ENCODE measurements at regions not wholly inside any gene's neighbourhood (a gene's known extent, or its start where the extent isn't known, plus 50 kb on each side); places are given as distances from the start of the nearest gene placed in this dataset.
"Not testable (repeated sequence)": the region's sequence is repeated elsewhere in the genome, so short reads cannot be mapped to it uniquely, and the experiment has no call there.

DNA sequence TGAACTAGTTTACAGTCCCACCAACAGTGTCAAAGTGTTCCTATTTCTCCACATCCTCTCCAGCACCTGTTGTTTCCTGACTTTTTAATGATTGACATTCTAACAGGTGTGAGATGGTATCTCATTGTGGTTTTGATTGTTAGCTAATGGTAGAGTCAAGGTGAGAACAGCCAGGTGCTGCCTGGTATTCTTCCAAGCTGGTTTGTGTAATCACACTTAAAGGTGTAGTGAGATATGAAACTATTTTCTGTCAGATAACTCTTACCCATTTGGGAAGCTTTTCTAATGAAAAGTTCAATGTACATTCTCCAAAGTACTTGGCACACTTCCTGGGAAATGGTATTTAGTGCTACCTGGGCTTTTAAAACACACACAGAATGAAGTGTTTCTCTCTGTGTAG lies 343.3 kb upstream of the OR4C13 start:
- not testable (repeated sequence) for H3K27me3 ChIP-seq (ENCODE audit: control insufficient read depth, insufficient read depth, low read length); H3K4me3 ChIP-seq (ENCODE audit: low read depth, low read length); H3K36me3 ChIP-seq (ENCODE audit: control insufficient read depth, insufficient read depth, low read length); DNase-seq (ENCODE audit: low read depth)

DNA sequence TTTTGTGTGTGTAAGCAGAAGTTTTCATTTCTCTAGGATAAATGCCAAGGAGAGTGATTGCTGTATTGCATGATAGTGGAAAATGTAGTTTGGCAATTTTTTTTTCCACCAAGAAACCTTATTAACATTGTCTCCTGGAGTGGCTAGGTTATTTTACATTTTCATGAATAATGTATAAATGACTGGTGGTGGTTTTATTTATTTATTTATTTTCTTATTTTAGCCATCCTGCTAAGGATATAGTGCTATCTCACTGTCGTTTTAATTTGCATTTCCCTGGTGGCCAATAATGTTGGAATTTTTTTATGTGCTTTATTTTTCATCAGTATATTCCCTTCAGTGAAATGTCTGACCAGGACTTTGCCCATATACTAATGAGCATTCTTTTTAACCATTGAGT lies 328.3 kb upstream of the OR4C13 start:
- DNase-seq (ENCODE audit: low read depth); H3K36me3 ChIP-seq (ENCODE audit: control insufficient read depth, insufficient read depth, low read length); H3K4me3 ChIP-seq (ENCODE audit: low read depth, low read length); H3K27me3 ChIP-seq (ENCODE audit: control insufficient read depth, insufficient read depth, low read length): not testable (repeated sequence)

DNA sequence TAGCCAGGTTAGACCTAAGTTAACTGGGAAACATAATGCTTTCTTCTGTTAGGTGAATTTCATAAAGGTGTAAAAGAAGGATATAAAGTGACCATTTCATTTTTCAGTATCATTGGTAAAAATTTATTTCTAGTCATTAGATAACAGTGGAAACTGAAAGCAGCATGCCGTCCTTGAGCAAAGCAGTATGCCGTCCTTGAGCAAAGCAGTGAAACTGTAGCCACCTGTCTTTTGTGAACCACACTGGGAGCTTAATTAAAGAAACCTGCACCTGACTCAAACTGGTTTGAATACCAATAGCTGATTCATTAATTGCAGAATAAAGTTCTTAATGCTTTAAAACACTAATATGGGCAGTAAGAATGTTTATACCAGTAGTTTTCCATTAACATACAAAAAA lies 281.5 kb upstream of the OR4C13 start:
- H3K4me3 ChIP-seq (ENCODE audit: low read depth, low read length); H3K27me3 ChIP-seq (ENCODE audit: control insufficient read depth, insufficient read depth, low read length): not testable (repeated sequence)

DNA sequence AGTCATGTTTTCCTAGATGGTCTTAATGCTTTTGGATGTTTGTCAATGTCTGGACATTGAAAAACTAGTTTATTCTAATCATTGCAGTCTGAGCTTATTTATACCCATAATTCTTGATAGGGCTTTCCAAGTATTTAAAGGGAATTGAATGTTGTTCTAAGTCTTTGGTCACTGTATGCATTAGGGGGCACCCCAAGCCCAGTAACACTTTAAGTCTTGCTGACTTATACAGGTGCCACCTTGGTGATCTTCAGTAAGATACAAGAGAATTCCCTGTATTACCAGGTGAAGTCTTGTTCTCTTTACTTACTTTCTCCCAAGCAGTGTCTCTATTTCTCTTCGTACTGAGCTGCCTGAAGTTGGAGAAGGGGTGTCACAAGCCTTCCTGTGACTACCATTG lies 250.1 kb upstream of the OR4C13 start:
- DNase-seq (ENCODE audit: low read depth); H3K27me3 ChIP-seq (ENCODE audit: control insufficient read depth, insufficient read depth, low read length); H3K36me3 ChIP-seq (ENCODE audit: control insufficient read depth, insufficient read depth, low read length); H3K4me3 ChIP-seq (ENCODE audit: low read depth, low read length): not testable (repeated sequence)

More for the DNA sequence above, 281.5 kb upstream of the OR4C13 start:
- not testable (repeated sequence) for DNase-seq (ENCODE audit: low read depth); H3K36me3 ChIP-seq (ENCODE audit: control insufficient read depth, insufficient read depth, low read length)

DNA sequence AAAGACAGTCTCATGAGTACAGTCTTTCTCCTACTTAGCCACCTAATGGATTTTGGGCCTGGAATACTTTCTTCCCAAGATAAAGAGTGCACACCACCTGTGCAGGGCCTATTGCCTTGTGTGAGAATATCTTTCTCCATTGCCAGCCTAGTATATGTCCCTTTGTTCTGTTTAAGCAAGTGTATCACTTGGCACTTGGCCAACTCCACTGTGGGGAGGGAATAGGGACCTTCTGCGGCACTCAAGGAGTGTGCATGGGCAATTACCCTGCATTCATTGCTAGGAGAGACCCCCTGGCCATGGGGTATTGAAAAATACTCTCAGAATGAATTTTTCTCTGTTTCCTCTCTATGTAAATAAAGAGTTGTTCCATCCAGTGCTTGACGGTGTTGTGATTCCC lies 201.7 kb upstream of the OR4C13 start:
- not testable (repeated sequence) for H3K36me3 ChIP-seq (ENCODE audit: control insufficient read depth, insufficient read depth, low read length); H3K27me3 ChIP-seq (ENCODE audit: control insufficient read depth, insufficient read depth, low read length); H3K4me3 ChIP-seq (ENCODE audit: low read depth, low read length); DNase-seq (ENCODE audit: low read depth)

DNA sequence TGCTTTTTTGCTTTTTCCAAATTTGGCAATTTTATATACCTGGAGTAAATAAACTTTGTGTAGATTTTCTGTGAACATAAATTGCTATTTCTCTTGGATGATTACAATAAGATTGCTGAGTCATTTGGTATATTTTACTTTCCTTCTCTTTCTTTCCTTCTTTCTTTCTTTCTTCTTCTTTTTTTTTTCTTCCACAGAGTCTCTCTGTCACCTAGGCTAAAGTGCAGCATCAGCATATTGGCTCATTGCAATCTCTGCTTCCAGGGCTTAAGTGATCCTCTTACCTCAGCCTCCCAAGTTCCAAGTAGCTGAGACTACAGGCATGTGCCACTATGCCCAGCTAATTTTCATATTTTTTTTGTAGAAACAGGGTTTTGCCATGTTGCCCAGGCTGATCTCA lies 201.2 kb upstream of the OR4C13 start:
- not testable (repeated sequence) for H3K4me3 ChIP-seq (ENCODE audit: low read depth, low read length); H3K36me3 ChIP-seq (ENCODE audit: control insufficient read depth, insufficient read depth, low read length); DNase-seq (ENCODE audit: low read depth); H3K27me3 ChIP-seq (ENCODE audit: control insufficient read depth, insufficient read depth, low read length)

DNA sequence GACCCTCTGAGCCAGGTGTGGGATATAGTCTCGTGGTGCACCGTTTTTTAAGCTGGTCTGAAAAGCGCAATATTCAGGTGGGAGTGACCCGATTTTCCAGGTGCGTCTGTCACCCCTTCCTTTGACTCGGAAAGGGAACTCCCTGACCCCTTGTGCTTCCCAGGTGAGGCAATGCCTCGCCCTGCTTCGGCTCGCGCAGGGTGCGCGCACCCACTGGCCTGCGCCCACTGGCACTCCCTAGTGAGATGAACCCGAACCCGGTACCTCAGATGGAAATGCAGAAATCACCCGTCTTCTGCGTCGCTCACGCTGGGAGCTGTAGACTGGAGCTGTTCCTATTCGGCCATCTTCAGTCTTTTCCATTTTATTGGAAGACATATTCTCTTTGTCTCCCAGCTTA lies 171.4 kb upstream of the OR4C13 start:
- not testable (repeated sequence) for H3K4me3 ChIP-seq (ENCODE audit: low read depth, low read length); H3K36me3 ChIP-seq (ENCODE audit: control insufficient read depth, insufficient read depth, low read length); DNase-seq (ENCODE audit: low read depth); H3K27me3 ChIP-seq (ENCODE audit: control insufficient read depth, insufficient read depth, low read length)

DNA sequence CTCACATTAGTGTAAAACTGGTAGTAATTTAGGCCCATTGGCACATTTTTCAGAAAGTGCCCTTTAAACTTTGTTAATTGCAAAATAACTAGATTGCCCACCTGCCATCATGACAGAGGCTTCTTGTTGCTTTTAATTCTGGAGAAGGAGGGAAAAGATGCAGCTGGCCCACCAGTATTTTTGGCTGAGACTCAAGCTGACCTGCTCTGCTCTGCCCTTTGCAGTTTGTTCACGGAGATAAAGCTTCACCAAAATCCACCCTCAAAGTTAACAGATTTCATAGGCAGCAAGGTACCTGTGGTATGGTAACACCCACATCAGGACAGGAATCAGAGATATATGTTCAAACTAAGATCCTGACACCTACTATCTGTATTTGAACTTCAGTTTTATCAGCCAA lies 170.2 kb upstream of the OR4C13 start:
- H3K4me3 ChIP-seq (ENCODE audit: low read depth, low read length); DNase-seq (ENCODE audit: low read depth); H3K36me3 ChIP-seq (ENCODE audit: control insufficient read depth, insufficient read depth, low read length); H3K27me3 ChIP-seq (ENCODE audit: control insufficient read depth, insufficient read depth, low read length): not testable (repeated sequence)

DNA sequence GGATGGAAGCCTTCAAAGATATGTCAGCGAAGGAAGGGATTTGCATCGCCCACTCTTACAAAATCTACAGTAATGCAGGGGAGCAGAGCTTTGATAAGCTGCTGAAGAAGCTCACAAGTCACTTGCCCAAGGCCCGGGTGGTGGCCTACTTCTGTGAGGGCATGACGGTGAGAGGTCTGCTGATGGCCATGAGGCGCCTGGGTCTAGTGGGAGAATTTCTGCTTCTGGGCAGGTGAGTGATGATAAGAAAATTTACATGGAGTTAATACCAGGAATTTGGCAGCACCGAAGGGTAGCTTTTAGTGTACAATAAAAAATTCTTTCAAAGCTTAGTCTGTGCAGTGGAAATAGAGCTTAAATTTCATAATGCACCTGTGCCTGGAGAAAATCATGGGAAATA lies 168.3 kb upstream of the OR4C13 start:
- not testable (repeated sequence) for H3K27me3 ChIP-seq (ENCODE audit: control insufficient read depth, insufficient read depth, low read length); H3K4me3 ChIP-seq (ENCODE audit: low read depth, low read length); DNase-seq (ENCODE audit: low read depth); H3K36me3 ChIP-seq (ENCODE audit: control insufficient read depth, insufficient read depth, low read length)

DNA sequence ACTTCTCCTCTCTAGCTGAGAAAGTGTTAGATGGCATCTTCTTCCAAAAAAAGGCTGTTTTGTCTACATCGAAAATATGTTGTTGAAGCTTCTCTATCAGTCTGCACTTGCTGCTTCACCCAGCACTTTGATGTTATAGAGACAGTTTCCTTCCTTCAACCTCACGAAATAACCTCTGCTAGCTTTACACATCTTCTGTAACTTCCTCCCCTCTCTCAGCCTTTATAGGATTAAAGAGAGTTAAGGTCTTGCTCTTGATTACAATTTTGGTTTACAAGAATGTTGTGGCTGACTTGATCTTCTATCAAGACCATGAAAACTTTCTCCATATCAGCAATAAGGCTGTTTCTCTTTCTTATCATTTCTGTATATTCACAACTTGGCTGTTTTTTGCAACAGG lies 162.4 kb upstream of the OR4C13 start:
- not testable (repeated sequence) for DNase-seq (ENCODE audit: low read depth); H3K27me3 ChIP-seq (ENCODE audit: control insufficient read depth, insufficient read depth, low read length); H3K4me3 ChIP-seq (ENCODE audit: low read depth, low read length); H3K36me3 ChIP-seq (ENCODE audit: control insufficient read depth, insufficient read depth, low read length)

DNA sequence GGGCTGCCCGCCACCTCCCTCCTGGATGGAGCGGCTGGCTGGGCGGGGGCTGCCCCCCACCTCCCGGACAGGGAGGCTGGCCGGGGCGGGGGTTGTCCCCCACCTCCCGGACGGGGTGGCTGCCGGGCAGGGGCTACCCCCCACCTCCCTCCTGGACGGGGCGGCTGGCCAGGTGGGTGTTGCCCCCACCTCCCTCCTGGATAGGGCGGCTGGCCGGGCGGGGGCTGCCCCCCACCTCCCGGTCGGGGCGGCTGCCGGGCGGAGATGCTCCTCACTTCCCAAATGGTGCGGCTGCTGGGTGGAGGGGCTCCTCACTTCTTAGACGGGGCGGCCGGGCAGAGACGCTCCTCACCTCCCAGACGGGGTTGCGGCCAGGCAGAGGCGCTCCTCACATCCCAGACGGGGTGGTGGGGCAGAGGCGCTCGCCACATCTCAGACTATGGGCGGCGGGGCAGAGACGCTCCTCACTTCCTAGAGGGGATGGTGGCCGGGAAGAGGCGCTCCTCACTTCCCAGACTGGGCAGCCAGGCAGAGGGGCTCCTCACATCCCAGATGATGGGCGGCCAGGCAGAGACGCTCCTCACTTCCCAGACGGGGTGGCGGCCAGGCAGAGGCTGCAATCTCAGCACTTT lies 153.9 kb upstream of the OR4C13 start:
- DNase-seq (ENCODE audit: low read depth); H3K4me3 ChIP-seq (ENCODE audit: low read depth, low read length): not testable (repeated sequence)

DNA sequence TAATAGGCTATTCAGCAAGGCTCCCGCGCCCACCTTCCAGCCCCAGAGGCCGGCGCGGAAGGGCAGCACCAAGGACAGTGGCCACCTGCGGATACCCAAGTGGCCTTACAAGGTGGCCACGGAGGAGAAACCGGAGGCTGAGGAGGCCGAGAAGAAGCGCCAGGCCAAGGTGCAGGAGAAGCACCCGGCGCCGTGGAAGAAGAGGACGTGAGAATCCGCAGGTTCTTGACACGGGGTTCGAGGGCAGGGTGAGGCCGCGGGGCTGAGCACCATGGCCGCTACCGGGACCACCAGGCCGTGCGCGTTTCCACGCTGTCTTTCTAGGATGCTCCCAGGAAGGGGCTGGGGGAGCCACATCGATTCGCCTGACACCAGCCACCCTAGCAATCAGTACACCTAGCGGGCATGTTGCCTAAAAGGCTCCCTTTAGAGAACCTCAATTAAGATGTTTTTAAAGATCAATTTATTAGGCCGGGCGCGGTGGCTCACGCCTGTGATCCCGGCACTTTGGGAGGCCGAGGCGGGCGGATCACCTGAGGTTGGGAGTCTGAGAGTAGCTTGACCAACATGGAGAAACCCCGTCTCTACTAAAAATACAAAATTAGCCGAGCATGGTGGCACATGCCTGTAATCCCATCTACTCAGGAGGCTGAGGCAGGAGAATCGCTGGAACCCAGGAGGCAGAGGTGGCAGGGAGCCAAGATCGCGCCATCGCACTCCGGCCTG lies 134.3 kb upstream of the OR4C13 start:
- DNase-seq (ENCODE audit: low read depth); H3K4me3 ChIP-seq (ENCODE audit: low read depth, low read length); H3K36me3 ChIP-seq (ENCODE audit: control insufficient read depth, insufficient read depth, low read length); H3K27me3 ChIP-seq (ENCODE audit: control insufficient read depth, insufficient read depth, low read length): not testable (repeated sequence)

More for the DNA sequence above, 153.9 kb upstream of the OR4C13 start:
- not testable (repeated sequence) for H3K27me3 ChIP-seq (ENCODE audit: control insufficient read depth, insufficient read depth, low read length); H3K36me3 ChIP-seq (ENCODE audit: control insufficient read depth, insufficient read depth, low read length)

DNA sequence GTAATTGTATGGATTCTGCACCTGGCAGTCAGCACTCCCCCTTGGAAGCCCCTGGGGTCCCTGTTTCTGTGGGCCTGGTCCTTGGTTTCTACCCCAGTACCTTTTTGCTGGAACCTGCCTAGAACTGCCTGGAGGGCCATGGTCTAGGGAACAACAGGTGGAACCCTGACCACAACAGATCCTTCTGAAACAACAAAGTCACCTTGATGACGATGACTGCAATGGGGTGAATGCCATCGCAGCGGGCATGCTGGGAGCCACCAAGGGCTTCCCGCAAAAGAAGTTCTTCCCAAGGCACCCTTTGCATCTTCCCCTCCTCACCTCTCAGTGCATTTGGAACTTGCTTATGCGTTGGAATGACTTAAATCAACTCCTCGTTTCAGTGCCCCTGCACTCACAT lies 129.0 kb upstream of the OR4C13 start:
- not testable (repeated sequence) for H3K36me3 ChIP-seq (ENCODE audit: control insufficient read depth, insufficient read depth, low read length); DNase-seq (ENCODE audit: low read depth); H3K27me3 ChIP-seq (ENCODE audit: control insufficient read depth, insufficient read depth, low read length); H3K4me3 ChIP-seq (ENCODE audit: low read depth, low read length)

DNA sequence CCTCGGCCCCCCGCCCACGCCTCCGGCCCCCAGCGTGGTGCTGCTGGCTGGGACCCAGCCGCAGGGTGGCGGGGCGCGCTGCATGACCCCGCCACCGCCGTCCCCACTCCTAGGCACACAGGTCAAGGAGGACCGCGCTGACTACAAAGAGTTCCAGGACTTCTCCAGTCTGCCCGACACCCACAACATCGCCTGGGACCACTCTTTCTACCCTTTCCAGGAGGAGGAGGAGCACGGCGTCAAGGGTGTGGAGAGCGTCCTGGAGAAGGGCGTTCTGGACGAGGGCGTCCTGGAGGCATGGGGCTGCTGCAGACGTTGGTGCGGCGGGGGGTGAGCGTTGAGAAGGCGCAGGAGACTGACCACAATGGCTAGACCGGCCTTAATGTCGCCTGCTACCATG lies 101.7 kb upstream of the OR4C13 start:
- H3K4me3 ChIP-seq (ENCODE audit: low read depth, low read length); DNase-seq (ENCODE audit: low read depth); H3K27me3 ChIP-seq (ENCODE audit: control insufficient read depth, insufficient read depth, low read length); H3K36me3 ChIP-seq (ENCODE audit: control insufficient read depth, insufficient read depth, low read length): not testable (repeated sequence)

All from kidney epithelial cell (primary cell).